ENCODE measurements at regions not wholly inside any gene's neighbourhood (a gene's known extent, or its start where the extent isn't known, plus 50 kb on each side); places are given as distances from the start of the nearest gene placed in this dataset.

GRCh38 chr21:32209580-32209979 lies 69.3 kb downstream of the MIS18A start:
- Histone ChIP-seq H3K9me3 (peaks cover 0 to 2% (median 0%) of the 10 kb centered on the region in 3 donors), H3K27ac (no peak overlapping the region), H3K4me3 (no peak overlapping the region), H3K27me3 (no peaks in the 10 kb centered on the region), H3K4me1 (no peaks in the 10 kb centered on the region), H3K36me3 (no peaks in the 10 kb centered on the region)
- no peak for TF ChIP-seq POLR2A (IDR thresholded peaks at IDR 0.05)
- no peak for ATAC-seq
- WGBS, 2 donors (ENCODE audit: low coverage in 1 of 2): 86% methylated on average over 4 of the region's 4 CpGs; no CpG with 5 or more reads in 1 of the 2 donors

GRCh38 chr21:32207406-32207716 lies 71.5 kb downstream of the MIS18A start:
- TF ChIP-seq POLR2AphosphoS5 (IDR thresholded peaks at IDR 0.05) (no peak), EP300 (IDR thresholded peaks at IDR 0.05) (no peak), CTCF (IDR thresholded peaks at IDR 0.05) (no peak), POLR2A (IDR thresholded peaks at IDR 0.05) (no peak)
- WGBS, 2 donors (ENCODE audit: low coverage in 1 of 2): 52 to 80% methylated on average over 1 to 2 of the region's 2 CpGs
- Histone ChIP-seq H3K27ac (no peak overlapping the region), H3K36me3 (no peaks in the 10 kb centered on the region), H3K4me1 (no peaks in the 10 kb centered on the region), H3K4me3 (no peak overlapping the region), H3K9me3 (peaks cover 0 to 8% (median 0%) of the 10 kb centered on the region in 3 donors), H3K27me3 (no peaks in the 10 kb centered on the region)
- ATAC-seq: no peak

- 64 to 74% methylated on average over 5 to 14 of the region's 16 CpGs for WGBS, 2 donors (ENCODE audit: low coverage in 1 of 2)
Measured at GRCh38 chr21:32206631-32207405, 72.0 kb downstream of the MIS18A start.

GRCh38 chr21:32203877-32204480 lies 74.9 kb downstream of the MIS18A start:
- no peak for ATAC-seq
- peaks cover 0 to 8% (median 0%) of the 10 kb centered on the region in 3 donors for H3K9me3 ChIP-seq
- no peak overlapping the region for H3K4me3 ChIP-seq
- no peaks in the 10 kb centered on the region for H3K4me1 ChIP-seq
- H3K27ac ChIP-seq: no peak overlapping the region
- no peaks in the 10 kb centered on the region for H3K27me3 ChIP-seq
- H3K36me3 ChIP-seq: no peaks in the 10 kb centered on the region
- TF ChIP-seq EP300 (IDR thresholded peaks at IDR 0.05) (no peak), CTCF (IDR thresholded peaks at IDR 0.05) (no peak), POLR2A (IDR thresholded peaks at IDR 0.05) (no peak), POLR2AphosphoS5 (IDR thresholded peaks at IDR 0.05) (no peak)
- 75 to 100% methylated on average over 3 to 5 of the region's 6 CpGs for WGBS, 2 donors (ENCODE audit: low coverage in 1 of 2)

More at GRCh38 chr21:32206631-32207405, 72.0 kb downstream of the MIS18A start:
- no peak for ATAC-seq
- TF ChIP-seq POLR2A (IDR thresholded peaks at IDR 0.05): no peak
- TF ChIP-seq CTCF (IDR thresholded peaks at IDR 0.05): no peak
- TF ChIP-seq POLR2AphosphoS5 (IDR thresholded peaks at IDR 0.05): no peak
- no peak for TF ChIP-seq EP300 (IDR thresholded peaks at IDR 0.05)
- H3K27me3 ChIP-seq: no peaks in the 10 kb centered on the region
- H3K27ac ChIP-seq: no peak overlapping the region
- H3K4me1 ChIP-seq: no peaks in the 10 kb centered on the region
- peaks cover 0 to 8% (median 0%) of the 10 kb centered on the region in 3 donors for H3K9me3 ChIP-seq
- no peak overlapping the region for H3K4me3 ChIP-seq
- H3K36me3 ChIP-seq: no peaks in the 10 kb centered on the region

- Histone ChIP-seq H3K27ac (no peak overlapping the region), H3K27me3 (no peaks in the 10 kb centered on the region), H3K4me1 (no peaks in the 10 kb centered on the region), H3K4me3 (no peak overlapping the region), H3K9me3 (peaks cover 0 to 8% (median 0%) of the 10 kb centered on the region in 3 donors), H3K36me3 (no peaks in the 10 kb centered on the region)
- TF ChIP-seq POLR2A (IDR thresholded peaks at IDR 0.05) (no peak), EP300 (IDR thresholded peaks at IDR 0.05) (no peak), POLR2AphosphoS5 (IDR thresholded peaks at IDR 0.05) (no peak), CTCF (IDR thresholded peaks at IDR 0.05) (no peak)
- WGBS, 2 donors (ENCODE audit: low coverage in 1 of 2): 78 to 94% methylated on average over 4 to 5 of the region's 5 CpGs
- ATAC-seq: no peak
Measured at GRCh38 chr21:32200029-32200428, 78.8 kb downstream of the MIS18A start.
